Activated naive CD4-positive, alpha-beta T cell treated with anti-CD3 and anti-CD28 coated beads for 36 hours (primary cell): ENCODE measurements at regions not wholly inside any gene's neighbourhood (a gene's known extent, or its start where the extent isn't known, plus 50 kb on each side); places are given as distances from the start of the nearest gene placed in this dataset.

ENCODE experiments used
- CTCF ChIA-PET: fragments of 350-600 bp; sonication (Branson Sonifier 250); formaldehyde crosslinking; loops from one replicate; lab custom pipeline; 2021; ENCODE audit warnings: antibody characterized with exemption; lab: Charles Lee
- DNase-seq: peaks from one replicate; pipeline ENCODE4 v3.0.0-alpha.2; 2020
- H3K27ac Mint-ChIP-seq: one replicate; pipeline ENCODE4 v1.8.0; 2021; ENCODE audit warnings: mild to moderate bottlenecking, mixed read lengths
- H3K27me3 Mint-ChIP-seq: one replicate; pipeline ENCODE4 v1.8.0; 2021; ENCODE audit warnings: low read depth, mixed read lengths
- H3K36me3 Mint-ChIP-seq: one replicate; pipeline ENCODE4 v1.8.0; 2021; ENCODE audit warnings: low read depth, mixed read lengths
- H3K4me1 Mint-ChIP-seq: one replicate; pipeline ENCODE4 v1.8.0; 2021; ENCODE audit warnings: low read depth, mixed read lengths
- H3K4me3 Mint-ChIP-seq: one replicate; pipeline ENCODE4 v1.8.0; 2021; ENCODE audit warnings: mild to moderate bottlenecking, moderate library complexity, mixed read lengths
- H3K9me3 Mint-ChIP-seq: one replicate; pipeline ENCODE4 v1.8.0; 2021; ENCODE audit warnings: mixed read lengths
- intact Hi-C: fragments of 100-400 bp; cut with micrococcal nuclease; formaldehyde crosslinking; loops from one replicate; pipeline ENCODE4 v1.15.1; 2023

DNA sequence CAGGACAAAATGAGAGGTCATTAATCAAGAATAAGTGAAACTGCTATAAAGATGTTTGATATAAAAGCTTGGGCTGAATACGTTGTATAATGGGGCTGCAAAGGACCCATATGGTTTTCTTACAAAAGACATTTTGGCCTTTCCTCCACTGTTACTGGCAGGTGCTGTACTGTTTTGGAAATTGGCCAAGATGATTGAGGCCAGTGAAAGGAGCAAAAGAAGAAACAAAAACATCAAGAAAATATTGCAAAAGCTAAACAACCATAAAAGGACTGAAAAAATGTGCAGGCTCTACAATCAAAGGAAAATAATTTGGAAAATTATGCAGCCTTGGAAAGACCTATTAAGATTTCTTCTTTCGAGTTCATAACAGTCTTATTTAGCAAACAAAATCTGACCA is 222.2 kb upstream of the PPP1R2C start:
- intact Hi-C loops = no loop called here
- Mint-ChIP-seq H3K4me1 (no peaks in the 10 kb centered on the region), H3K27me3 (no peaks in the 10 kb centered on the region), H3K36me3 (no peaks in the 10 kb centered on the region), H3K9me3 (no peaks in the 10 kb centered on the region), H3K4me3 (no peak overlapping the region), H3K27ac (no peak overlapping the region)
- no peak for DNase-seq
- CTCF ChIA-PET = no interaction called here

- intact Hi-C loops = no loop called here
- CTCF ChIA-PET = no interaction called here
- no peaks in the 10 kb centered on the region for H3K27me3 Mint-ChIP-seq
- H3K9me3 Mint-ChIP-seq = no peaks in the 10 kb centered on the region
- no peak overlapping the region for H3K4me3 Mint-ChIP-seq
- no peaks in the 10 kb centered on the region for H3K36me3 Mint-ChIP-seq
- DNase-seq = no peak
- no peak overlapping the region for H3K27ac Mint-ChIP-seq
- H3K4me1 Mint-ChIP-seq = no peaks in the 10 kb centered on the region
Observed at GRCh38 chrX:43002526-43003203, 224.7 kb upstream of the PPP1R2C start.

DNA sequence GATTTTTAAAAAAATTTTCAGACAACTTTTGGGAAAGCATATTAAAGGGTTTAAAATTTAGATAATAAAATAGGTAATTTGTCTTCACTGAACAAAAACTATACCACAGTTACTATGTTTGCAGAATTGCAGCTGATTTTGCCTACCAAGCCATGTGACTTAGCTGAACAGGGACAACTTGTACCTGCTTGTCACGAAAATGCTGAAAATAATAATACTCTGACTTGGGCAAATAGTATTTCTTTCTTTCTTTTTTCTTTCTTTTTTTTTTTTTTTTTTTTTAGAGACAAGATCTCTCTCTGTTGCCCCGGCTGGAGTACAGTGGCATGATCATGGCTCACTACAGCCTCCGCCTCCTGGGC is 225.2 kb upstream of the PPP1R2C start:
- no peaks in the 10 kb centered on the region for H3K27me3 Mint-ChIP-seq
- intact Hi-C loops = no loop called here
- CTCF ChIA-PET = no interaction called here
- H3K36me3 Mint-ChIP-seq = no peaks in the 10 kb centered on the region
- no peaks in the 10 kb centered on the region for H3K9me3 Mint-ChIP-seq
- H3K27ac Mint-ChIP-seq = no peak overlapping the region
- no peak for DNase-seq
- no peaks in the 10 kb centered on the region for H3K4me1 Mint-ChIP-seq
- H3K4me3 Mint-ChIP-seq = no peak overlapping the region

GRCh38 chrX:43003939-43004338 is 226.0 kb upstream of the PPP1R2C start:
- no peaks in the 10 kb centered on the region for H3K9me3 Mint-ChIP-seq
- H3K4me3 Mint-ChIP-seq = no peak overlapping the region
- H3K27ac Mint-ChIP-seq = no peak overlapping the region
- H3K4me1 Mint-ChIP-seq = no peaks in the 10 kb centered on the region
- no peaks in the 10 kb centered on the region for H3K36me3 Mint-ChIP-seq
- intact Hi-C loops = no loop called here
- DNase-seq = no peak
- CTCF ChIA-PET = no interaction called here
- H3K27me3 Mint-ChIP-seq = no peaks in the 10 kb centered on the region

DNA sequence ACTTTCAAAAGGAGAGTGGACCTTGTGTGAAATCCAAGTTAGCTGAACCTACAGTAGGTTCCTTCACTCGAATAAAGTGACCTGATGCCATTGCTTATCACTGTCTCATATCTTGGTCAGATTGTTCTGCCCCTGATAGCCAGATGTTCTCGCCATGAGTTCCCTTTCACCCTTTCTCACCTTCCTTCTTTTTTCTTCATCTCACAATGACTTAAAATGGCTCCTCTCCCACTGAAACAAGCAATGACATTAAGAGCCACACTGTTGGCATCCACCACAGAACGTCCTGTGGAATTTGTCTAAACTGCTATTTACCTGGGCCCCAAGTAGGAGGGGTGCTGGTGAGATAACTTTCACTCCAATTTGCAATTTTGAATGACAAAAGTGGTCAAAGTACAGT is 227.6 kb upstream of the PPP1R2C start:
- Mint-ChIP-seq H3K4me1 (no peaks in the 10 kb centered on the region), H3K36me3 (no peaks in the 10 kb centered on the region), H3K27ac (no peak overlapping the region), H3K9me3 (no peaks in the 10 kb centered on the region), H3K27me3 (no peaks in the 10 kb centered on the region), H3K4me3 (no peak overlapping the region)
- intact Hi-C loops = no loop called here
- no peak for DNase-seq
- CTCF ChIA-PET = no interaction called here

GRCh38 chrX:43008356-43008755 is 230.4 kb upstream of the PPP1R2C start:
- H3K4me3 Mint-ChIP-seq = no peak overlapping the region
- CTCF ChIA-PET = no interaction called here
- H3K27me3 Mint-ChIP-seq = no peaks in the 10 kb centered on the region

GRCh38 chrX:43016021-43016420 is 238.1 kb upstream of the PPP1R2C start:
- H3K27me3 Mint-ChIP-seq = no peaks in the 10 kb centered on the region
- intact Hi-C loops = no loop called here
- H3K27ac Mint-ChIP-seq = no peak overlapping the region
- no peaks in the 10 kb centered on the region for H3K9me3 Mint-ChIP-seq
- no peak overlapping the region for H3K4me3 Mint-ChIP-seq
- peaks cover 5% of the 10 kb centered on the region for H3K4me1 Mint-ChIP-seq
- DNase-seq = no peak
- H3K36me3 Mint-ChIP-seq = no peaks in the 10 kb centered on the region
- CTCF ChIA-PET = no interaction called here

More at GRCh38 chrX:43008356-43008755, 230.4 kb upstream of the PPP1R2C start:
- H3K9me3 Mint-ChIP-seq = no peaks in the 10 kb centered on the region
- DNase-seq = no peak
- no peak overlapping the region for H3K27ac Mint-ChIP-seq
- H3K4me1 Mint-ChIP-seq = no peaks in the 10 kb centered on the region
- no peaks in the 10 kb centered on the region for H3K36me3 Mint-ChIP-seq
- intact Hi-C loops = no loop called here

- peaks cover 5% of the 10 kb centered on the region for H3K4me1 Mint-ChIP-seq
- intact Hi-C loops = no loop called here
- no peak overlapping the region for H3K4me3 Mint-ChIP-seq
Observed at GRCh38 chrX:43018031-43018430, 240.1 kb upstream of the PPP1R2C start.

GRCh38 chrX:43019021-43019420 is 241.1 kb upstream of the PPP1R2C start:
- H3K9me3 Mint-ChIP-seq = peaks cover 4% of the 10 kb centered on the region
- intact Hi-C loops = no loop called here
- peaks cover 5% of the 10 kb centered on the region for H3K4me1 Mint-ChIP-seq
- no peaks in the 10 kb centered on the region for H3K36me3 Mint-ChIP-seq
- CTCF ChIA-PET = no interaction called here
- no peaks in the 10 kb centered on the region for H3K27me3 Mint-ChIP-seq
- H3K27ac Mint-ChIP-seq = no peak overlapping the region
- H3K4me3 Mint-ChIP-seq = no peak overlapping the region
- DNase-seq = no peak

More at GRCh38 chrX:43018031-43018430, 240.1 kb upstream of the PPP1R2C start:
- H3K36me3 Mint-ChIP-seq = no peaks in the 10 kb centered on the region
- CTCF ChIA-PET = interaction anchor here (0.6 kb wide), 1 partner anchor 9 kb away, joined by 3 read pairs; no protein-coding TSS in a partner anchor
- H3K27ac Mint-ChIP-seq = no peak overlapping the region
- no peaks in the 10 kb centered on the region for H3K27me3 Mint-ChIP-seq
- no peak for DNase-seq
- peaks cover 2% of the 10 kb centered on the region for H3K9me3 Mint-ChIP-seq

DNA sequence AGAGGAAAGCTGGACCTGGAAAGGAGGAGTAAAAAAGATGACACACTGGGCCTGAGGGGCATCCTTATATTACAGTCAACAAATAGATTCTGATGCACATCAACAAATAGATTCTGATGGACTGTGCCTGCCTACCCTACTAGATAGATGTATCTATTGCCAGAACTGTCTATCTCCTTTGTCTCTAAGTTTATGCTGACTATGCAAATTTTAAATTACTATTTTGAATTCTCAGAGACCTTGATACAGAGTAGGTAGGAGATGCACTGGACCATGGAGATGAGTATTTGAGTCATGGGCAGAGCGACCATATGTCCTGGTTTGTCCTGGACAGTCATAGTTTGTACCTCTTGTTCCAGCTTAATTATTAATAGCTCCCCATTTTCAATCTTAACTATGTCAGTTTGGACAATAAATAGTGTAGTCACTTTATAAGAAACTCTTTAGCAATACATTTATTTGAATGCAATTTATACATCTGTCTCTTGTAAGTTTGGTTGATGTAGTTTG is 247.9 kb upstream of the PPP1R2C start:
- peaks cover 1% of the 10 kb centered on the region for H3K36me3 Mint-ChIP-seq
- CTCF ChIA-PET = no interaction called here
- intact Hi-C loops = no loop called here
- no peak for DNase-seq
- no peaks in the 10 kb centered on the region for H3K4me1 Mint-ChIP-seq
- no peaks in the 10 kb centered on the region for H3K27me3 Mint-ChIP-seq
- no peak overlapping the region for H3K27ac Mint-ChIP-seq
- H3K9me3 Mint-ChIP-seq = peaks cover 17% of the 10 kb centered on the region
- H3K4me3 Mint-ChIP-seq = no peak overlapping the region

- H3K36me3 Mint-ChIP-seq = no peaks in the 10 kb centered on the region
- H3K27ac Mint-ChIP-seq = no peak overlapping the region
- H3K27me3 Mint-ChIP-seq = no peaks in the 10 kb centered on the region
- DNase-seq = no peak
- CTCF ChIA-PET = interaction anchor here (0.6 kb wide), 1 partner anchor 1277 kb away, joined by 3 read pairs; no protein-coding TSS in a partner anchor
- intact Hi-C loops = no loop called here
- H3K4me1 Mint-ChIP-seq = no peaks in the 10 kb centered on the region
- no peak overlapping the region for H3K4me3 Mint-ChIP-seq
- no peaks in the 10 kb centered on the region for H3K9me3 Mint-ChIP-seq
Observed at GRCh38 chrX:43064096-43064495, 286.1 kb upstream of the PPP1R2C start.

GRCh38 chrX:43065978-43066377 is 288.0 kb upstream of the PPP1R2C start:
- H3K4me1 Mint-ChIP-seq = no peaks in the 10 kb centered on the region
- no peak overlapping the region for H3K27ac Mint-ChIP-seq
- no peaks in the 10 kb centered on the region for H3K9me3 Mint-ChIP-seq
- H3K36me3 Mint-ChIP-seq = no peaks in the 10 kb centered on the region
- H3K27me3 Mint-ChIP-seq = no peaks in the 10 kb centered on the region
- no peak for DNase-seq
- intact Hi-C loops = no loop called here
- CTCF ChIA-PET = no interaction called here
- H3K4me3 Mint-ChIP-seq = no peak overlapping the region

DNA sequence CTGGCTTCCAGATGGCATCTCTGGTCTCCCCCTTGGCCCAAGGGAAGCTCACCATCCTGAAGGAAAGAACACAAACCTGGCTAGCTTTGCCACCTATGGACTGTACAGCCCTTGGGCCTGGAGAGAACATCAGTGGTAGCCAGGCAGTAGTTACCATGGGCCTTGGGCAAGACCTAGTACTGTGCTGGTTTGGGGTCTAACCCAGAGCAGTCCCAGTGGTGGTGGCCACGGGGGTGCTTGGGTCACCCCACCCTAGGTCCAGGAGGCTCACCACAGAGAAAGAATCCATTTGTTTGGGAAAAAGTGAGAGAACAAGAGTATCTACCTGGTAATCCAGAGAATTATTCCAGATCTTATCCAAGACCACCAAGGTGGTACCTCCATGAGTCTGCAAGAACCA is 290.7 kb upstream of the PPP1R2C start:
- no peaks in the 10 kb centered on the region for H3K9me3 Mint-ChIP-seq
- CTCF ChIA-PET = no interaction called here
- no peak overlapping the region for H3K4me3 Mint-ChIP-seq
- no peak overlapping the region for H3K27ac Mint-ChIP-seq
- no peaks in the 10 kb centered on the region for H3K27me3 Mint-ChIP-seq
- no peak for DNase-seq
- intact Hi-C loops = no loop called here
- no peaks in the 10 kb centered on the region for H3K36me3 Mint-ChIP-seq
- no peaks in the 10 kb centered on the region for H3K4me1 Mint-ChIP-seq
